Anterior cingulate cortex (tissue), 58 donors: ENCODE measurements at regions not wholly inside any gene's neighbourhood (a gene's known extent, or its start where the extent isn't known, plus 50 kb on each side); places are given as distances from the start of the nearest gene placed in this dataset.

Source experiments
- DNase-seq, 58 donors: peaks; one replicate each; lab custom pipeline; 2025; lab: John Stamatoyannopoulos, UW

DNA sequence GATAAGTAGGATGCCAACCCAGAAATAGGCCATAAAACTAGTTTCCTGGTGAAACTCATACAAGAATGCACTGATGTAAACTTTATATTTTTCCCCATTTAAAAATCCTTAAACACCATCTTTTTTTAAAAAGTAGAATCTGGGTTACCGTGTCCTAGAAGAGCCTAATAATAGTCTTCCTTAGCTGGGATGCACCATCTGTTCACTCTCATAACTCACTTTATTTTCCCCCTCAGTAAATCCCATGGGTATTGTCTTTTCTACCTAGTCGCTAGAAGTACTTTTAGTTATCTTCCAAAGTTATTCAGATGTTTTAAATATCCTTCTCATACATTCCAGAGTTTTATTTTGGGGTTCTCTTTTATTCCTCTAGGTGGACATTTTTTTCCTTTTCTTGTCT is 250.2 kb downstream of the PLA2G4A start:
- no peak for DNase-seq

DNA sequence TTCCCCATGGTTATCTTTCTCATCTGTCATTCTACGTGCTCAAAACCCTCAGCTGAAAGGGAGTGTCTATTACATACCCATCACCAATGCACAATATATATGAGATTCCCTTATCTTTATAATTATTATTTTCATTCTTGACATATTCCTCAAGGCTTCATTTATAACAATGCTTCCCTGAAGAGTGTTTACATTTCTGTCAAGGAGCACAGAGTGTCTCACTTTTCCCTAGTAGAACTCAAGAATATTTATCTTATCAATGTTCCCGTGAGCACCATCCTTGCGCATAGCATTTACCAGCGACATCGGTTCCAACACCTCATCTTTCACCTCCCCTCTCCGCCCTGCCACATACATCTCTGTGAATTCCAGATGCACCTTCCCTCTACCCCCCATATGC is 250.6 kb downstream of the PLA2G4A start:
- DNase-seq = no peak

DNA sequence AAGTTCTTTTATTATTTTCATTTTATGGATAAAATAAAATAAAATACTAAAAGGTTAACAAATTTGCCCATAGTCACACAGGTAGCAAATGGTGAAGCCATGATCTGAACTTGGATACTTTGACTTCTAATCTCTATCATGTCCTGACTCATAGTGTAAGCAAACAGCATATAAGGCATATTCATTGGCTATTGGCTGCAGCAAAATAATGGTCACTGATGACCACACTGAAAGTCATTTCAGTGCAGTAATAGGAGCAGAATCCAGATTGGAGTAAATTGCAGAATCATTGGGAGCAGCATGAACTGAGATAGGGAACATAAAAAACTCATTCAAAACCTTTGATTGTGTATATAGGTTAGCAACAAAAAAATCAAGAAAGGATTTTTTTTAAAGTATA is 262.9 kb downstream of the PLA2G4A start:
- DNase-seq = no peak

DNA sequence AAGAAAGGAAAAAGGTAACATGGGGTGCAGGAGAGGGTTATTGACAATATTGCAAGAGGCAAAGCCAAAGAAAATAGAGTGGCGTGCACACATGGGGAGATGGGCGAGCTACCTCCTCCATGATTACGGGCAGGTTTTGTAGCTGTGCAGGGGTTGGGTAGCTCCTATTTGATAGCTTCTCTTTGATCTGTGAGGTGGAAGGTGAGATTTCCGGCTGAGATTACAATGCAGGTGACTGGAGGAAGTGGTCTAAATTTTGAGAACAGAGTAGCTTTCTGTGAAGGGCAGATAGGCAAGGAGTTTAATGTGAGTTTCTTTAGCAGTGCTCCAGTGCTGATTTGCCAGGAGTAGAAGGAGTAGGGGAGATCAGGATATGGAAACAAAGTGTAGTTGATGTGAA is 263.4 kb downstream of the PLA2G4A start:
- no peak for DNase-seq

DNA sequence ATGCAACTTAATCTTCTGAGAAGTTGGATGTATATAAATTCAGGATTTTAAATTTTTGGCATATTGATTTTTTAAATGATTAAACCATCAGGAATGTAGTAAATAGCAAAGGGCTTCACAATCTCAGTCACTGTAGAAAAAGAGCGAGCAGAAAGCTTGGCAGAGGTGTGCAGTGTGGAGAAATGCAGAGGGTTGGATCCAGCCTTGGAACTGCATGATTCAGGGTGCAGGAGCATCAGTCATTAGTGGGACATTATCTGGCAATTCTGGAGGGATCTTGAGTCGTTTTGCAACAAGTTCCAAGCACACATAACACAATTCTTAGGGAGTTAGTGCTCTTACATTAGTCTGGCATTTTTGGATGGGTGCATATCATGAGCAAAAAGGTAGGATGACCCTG is 267.9 kb downstream of the PLA2G4A start:
- DNase-seq = no peak

DNA sequence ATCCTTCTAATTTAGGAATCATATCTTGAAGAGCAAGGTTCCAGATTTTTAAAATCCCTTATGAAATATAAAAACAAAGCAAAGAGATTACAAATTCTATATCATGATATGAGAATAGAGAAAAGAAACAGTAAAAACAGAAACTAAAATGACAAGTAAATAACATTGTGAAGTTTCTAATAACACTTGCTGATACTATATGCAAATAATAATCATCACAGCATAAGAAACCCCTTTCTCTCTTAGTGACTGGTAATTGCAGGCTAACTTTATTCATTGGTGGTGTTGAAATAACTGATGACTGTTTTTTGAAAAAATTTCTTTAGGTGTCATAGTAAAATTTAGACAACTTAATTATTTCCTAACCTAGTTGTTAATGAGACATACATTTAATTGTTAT is 281.6 kb downstream of the PLA2G4A start:
- no peak for DNase-seq

DNA sequence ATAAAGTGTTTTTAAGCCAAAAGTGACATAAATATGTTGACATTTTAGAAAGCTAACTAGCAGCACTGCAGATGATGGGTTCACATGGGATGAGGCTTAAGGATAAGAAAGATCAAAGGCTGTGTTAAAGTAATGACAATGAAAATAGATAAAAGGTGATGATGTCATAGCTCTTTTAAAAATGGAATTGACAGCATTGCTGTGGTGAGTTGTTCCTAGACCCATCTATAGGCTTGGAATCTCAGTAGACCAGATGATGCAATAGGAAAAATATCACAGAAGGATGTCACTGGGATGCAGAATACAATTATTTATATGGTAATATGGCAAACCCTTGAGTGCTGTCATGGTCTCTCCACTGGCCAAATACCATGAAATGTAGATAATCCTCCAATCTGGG is 286.0 kb downstream of the PLA2G4A start:
- DNase-seq = no peak

DNA sequence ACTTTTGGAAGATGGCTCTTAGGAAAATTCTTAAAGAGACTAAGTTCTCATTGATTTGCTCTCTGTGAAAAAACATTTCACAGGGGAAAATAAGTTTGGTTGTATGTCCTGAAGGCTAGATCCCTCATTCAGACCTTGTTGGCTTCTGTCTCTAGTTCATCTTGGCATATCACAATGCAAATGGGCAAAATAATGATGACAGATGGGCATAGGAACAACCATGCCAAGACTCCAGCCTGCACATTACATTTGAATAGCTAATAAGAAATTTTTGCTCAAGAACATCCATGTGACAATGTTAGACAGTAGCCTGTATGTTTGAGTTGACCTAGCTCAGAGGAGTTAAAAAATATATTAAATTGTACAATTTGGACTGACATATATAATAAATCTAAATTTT is 292.9 kb downstream of the PLA2G4A start:
- no peak for DNase-seq

DNA sequence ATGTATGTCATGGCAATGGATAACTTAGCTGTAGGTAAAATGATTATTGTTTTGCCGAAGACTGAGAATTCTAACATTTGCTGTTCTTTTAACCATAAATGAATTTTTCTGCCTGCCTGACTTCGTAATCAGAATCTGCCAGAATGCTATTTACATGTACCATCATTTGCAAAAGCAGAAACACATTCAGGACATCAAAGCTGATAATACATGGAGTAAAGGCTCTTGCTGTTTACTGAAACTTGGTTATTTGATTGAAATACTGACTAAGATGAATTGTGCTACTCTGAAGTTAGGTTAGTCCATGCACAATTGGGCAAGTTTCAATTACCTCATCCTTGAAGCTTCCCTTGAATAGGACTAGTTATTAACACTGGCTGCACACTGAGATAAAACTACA is 293.8 kb downstream of the PLA2G4A start:
- DNase-seq = no peak

DNA sequence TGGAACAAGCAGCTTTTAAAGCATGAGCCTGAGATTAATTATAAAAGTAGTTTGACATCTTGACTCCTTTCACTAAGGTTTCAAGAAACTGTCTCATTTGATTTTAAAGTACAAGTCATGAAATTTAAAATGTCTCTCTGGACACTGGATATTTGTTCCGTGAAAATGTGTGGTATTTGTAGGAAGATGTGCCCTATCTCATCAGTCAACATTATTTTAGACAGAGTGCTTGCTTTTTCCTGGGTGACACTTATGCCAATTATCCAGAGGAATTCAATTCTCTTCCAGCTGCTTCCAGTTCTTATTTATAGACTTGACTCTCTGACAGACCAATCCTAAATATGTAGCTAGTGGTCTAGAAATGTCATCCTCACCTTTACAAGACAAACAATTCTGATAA is 300.4 kb downstream of the PLA2G4A start:
- no peak for DNase-seq

DNA sequence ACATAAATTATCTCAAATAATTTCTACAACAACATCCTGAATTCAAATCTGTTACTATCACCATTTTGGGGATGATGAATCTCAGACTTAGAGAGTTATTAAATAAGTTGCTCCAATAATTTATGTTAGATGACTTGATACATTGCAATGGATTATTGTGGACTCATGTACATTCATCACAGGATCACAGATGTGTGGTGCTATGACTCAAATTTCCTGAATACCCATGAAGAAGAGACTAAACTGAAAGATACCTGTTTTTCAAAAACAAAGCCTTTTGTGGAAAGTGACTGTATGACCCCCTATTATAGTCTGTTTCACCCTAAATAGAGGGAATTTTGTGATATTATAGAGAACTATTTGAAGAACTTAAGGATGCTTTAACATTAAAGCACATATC is 315.0 kb downstream of the PLA2G4A start:
- DNase-seq = no peak

DNA sequence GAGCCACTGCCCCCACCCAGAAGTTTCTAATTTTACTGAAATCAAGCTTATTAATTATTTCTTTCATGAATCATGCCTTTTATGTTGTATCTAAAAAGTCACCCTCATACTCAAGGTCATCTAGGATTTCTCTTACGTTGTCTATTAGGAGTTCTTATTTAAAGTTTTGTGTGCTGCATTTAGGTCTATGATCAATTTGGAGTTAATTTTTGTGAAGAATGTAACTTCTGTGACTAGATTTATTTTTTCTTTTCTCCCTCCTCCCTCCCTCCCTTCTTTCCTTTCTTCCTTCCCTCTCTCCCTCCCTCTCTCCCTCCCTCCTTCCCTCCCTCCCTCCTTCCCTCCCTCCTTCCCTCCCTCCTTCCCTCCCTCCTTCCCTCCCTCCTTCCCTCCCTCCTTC is 317.6 kb downstream of the PLA2G4A start:
- no peak for DNase-seq

DNA sequence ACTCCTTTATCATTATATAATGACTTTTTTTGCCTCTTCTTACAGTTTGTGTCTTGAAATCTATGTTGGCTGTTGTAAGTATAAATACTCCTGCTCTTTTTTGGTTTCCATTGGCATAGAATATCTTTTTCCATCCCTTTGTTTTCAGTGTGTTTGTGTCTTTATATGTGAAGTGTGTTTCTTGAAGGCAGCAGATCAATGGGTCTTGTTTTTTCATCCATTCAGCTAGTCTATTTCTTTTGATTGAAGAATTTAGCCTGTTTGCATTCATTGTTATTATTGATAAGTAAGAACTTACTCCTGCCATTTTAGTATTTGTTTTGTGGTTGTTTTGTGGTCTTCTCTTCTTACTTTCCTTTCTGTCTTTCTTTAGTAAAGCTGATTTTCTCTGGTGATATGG is 322.8 kb downstream of the PLA2G4A start:
- no peak for DNase-seq

DNA sequence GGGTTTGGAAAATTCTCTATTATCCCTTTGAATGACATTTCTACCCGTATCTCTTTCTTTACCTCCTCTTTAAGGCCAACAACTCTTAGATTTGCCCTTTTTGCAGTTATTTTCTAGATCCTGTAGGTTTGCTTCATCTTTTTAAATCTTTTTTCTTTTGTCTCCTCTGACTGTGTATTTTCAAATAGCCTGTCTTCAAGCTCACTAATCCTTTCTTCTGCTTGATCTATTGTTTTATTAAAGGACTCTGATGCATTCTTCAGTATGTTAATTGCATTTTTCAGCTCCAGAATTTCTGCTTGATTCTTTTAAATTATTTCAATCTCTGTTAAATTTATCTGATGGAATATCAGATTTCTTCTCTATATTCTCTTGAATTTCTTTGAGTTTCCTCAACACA is 324.3 kb downstream of the PLA2G4A start:
- no peak for DNase-seq

DNA sequence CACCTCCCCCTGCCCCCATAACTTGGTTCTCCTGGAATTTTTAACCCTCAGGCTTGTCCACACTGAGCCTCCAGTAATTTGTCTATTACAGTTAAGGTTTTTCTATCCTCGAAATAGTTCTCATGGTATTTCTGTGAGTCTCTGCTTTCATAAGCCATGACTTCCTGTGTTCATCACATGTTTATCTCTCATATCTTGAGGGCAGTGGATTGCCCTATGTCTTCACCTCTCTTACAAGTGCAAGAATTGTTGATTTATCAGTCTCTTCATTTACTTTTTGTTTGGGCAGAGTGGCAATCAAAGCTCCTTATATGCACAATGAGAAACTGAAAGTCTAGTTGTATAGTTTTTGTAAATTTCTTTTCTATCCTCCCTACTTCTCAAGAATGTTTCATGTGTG is 328.4 kb downstream of the PLA2G4A start:
- no peak for DNase-seq

DNA sequence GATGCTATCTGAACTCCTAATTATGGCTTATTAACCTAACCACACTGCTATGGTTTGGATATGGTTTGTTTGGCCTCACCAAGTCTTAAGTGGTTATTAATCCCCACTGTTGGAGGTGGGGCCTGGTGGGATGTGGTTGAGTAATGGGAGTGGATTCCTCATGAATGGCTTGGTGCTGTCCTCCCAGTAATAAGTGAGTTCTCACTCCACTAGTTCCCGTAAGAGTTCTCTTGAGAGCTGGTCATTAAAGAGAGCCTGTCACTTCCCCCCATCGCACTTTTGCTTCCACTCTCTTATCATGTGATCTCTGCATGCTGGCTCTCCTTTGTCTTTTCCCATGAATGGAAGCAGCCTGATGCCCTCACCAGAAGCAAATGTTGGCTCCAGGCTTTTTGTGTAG is 328.8 kb downstream of the PLA2G4A start:
- DNase-seq = no peak

DNA sequence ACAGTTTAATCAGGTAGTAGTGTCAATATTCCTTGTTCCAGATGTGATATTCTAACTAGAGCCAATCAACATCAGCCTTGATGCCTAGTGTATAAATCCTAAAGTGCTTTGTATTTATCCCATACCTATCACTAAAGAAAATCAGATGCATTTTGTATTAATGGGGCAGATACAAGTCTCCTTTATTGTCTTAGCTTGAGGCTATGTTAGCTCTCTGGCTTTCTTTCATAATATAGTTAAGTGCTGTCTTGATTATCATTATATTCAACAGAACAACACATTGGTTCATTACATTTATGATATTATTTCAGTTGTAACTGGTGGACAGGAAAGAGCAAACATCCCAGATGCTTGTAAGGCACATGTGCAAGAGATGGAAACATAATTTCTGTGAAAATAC is 338.8 kb downstream of the PLA2G4A start:
- no peak for DNase-seq

DNA sequence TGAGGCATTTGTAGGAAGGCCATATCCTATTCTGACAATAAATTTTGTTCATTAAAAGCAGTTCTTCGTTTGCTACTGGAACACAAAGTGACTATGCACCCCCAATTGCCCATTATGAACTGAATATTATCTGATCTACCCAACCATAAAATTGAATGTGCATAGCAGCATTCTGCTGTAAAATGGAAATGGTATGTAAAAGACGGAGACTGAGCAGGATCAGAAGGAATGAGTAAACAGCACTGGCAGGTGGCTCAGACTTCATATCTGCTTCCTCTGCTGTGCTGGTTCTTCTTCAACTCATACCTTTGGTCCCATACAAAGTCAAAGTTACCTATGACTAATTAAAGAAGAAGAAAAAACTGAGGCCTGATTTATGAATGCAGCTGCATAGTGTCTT is 339.5 kb downstream of the PLA2G4A start:
- no peak for DNase-seq

DNA sequence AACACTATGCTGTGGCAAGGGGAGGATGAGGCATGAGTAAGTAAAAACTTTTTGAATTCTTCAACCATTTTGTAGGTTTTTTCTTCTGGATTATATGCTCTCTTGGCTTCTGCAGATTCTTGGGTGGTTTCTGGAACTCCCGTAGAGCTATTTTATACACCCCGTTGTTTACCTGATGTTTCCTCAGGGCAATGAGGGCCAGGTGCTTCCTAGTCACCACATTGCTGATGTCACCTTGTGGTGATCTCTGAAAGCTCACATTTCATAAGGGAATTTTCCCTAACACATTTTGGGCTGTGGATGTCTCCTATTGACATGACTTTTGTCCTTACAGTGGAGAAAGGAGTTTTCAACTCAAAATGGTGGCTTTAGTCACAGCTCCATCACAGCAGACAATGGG is 356.6 kb downstream of the PLA2G4A start:
- no peak for DNase-seq

DNA sequence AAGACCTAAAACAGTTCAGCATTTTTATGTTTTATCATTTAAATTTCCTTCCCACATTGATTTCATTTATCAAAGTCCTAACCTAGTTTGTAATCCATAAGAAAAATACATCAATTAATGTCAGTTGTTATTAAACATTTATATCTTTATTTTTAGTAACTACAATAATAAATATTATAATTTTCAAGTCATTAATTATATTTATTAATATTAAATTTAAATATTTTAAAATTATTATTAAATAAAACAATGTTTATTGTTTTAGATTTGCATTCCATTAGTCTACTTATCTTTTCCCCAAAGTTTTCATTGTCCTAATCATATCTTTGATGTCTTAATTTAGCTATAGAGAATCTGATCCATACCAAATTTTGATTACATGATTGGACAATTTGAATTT is 368.9 kb downstream of the PLA2G4A start:
- no peak for DNase-seq

DNA sequence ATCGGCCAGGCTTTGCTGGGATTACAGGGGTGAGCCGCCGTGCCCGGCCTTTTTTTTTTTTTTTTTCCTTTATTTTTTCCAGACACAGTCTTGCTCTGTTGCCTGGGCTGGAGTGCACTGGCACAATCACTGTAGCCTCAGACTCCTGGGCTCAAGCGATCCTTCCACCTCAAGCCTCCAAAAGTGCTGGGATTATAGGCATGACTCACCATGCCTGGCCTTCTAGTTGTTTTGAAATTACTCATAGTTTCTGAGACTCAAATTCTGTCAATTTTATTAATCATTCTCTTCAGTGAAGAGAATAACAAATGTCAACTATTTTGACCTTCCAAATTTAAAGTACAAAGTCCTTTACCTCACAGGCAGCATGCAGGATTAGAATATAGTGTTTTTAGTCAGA is 374.5 kb downstream of the PLA2G4A start:
- DNase-seq = no peak

DNA sequence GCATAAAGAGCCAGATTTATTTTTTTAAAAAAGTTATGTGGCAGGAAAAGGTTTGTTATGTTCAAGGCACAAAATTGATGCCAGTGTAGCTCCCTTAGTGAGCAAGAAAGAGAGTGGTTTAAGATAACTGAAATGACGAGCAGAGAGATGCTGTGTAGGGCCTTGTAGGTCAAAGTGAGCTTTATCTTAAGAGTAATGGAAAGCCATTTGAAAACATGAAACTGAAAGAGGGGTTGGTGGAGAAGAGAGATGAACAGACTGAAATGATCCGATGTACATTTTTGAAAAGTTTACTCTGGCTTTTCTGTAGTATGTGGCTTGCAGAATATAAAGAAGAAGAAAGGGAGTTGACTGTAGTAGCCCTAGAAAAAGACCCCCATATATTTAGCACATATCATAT is 383.6 kb downstream of the PLA2G4A start:
- DNase-seq = no peak

DNA sequence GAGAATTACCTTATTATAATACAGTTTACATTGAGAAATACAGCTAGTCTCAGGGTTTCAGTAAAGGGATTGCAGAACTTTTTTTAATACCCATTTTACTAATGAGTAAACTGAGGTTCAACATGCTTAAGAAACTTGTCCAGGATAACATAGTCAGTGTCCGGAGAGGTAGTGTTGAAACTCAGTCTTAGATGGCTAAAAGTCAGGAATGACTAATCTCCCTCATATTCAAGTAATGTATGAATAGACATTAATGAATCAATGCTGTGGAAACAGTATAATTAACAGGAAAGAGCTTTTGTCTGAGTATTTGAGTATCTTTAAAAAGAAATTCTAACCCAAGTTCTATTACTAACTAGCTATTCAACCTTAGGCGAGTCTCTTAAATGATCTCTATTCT is 397.6 kb downstream of the PLA2G4A start:
- DNase-seq = no peak

DNA sequence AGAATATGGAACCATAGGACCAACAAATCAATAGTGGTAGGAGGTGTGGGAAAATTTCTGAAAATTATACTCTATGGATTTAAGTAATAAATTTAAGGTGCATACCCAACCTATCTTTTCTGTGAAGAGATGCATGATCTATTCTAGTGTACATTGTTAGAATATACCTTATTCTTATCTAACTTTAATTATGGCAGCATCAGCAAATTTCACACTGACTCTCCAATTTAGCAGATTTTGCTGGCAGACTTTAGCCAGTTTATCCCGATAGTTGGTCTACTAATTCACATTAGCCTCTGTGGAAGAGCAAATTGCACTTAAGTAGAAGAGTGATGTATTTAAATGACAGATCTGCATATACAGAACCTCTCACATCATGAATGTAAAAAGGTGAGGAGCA is 400.0 kb downstream of the PLA2G4A start:
- DNase-seq = no peak
